K562 (cell line): ENCODE measurements at regions not wholly inside any gene's neighbourhood (a gene's known extent, or its start where the extent isn't known, plus 50 kb on each side); places are given as distances from the start of the nearest gene placed in this dataset.

Experiments
- GABPB1 ChIP-seq: sonication (generic); formaldehyde crosslinking; IDR thresholded peaks from 2 replicates; pipeline ENCODE4 v1.8.0; 2022; ENCODE audit warnings: mild to moderate bottlenecking, missing genetic modification reagents
- KDM4B ChIP-seq, 2 experiments: fragments of 450-650 bp in 1 of 2; sonication (generic) in 1 of 2; IDR thresholded peaks; 2 replicates each; pipeline ENCODE4 v1.6.1; 2016 to 2017; ENCODE audit warnings: borderline replicate concordance in 2 of 2, antibody characterized with exemption in 1 of 2, low read depth in 1 of 2, mild to moderate bottlenecking in 1 of 2
- NKRF ChIP-seq: fragments of 450-650 bp; IDR thresholded peaks from 2 replicates; pipeline ENCODE4 v1.6.1; 2016; ENCODE audit warnings: borderline replicate concordance
- PBX2 ChIP-seq, 2 experiments: IDR thresholded peaks in 1 of 2; conservative IDR thresholded peaks in 1 of 2; 2 replicates each; pipeline ENCODE4 v1.6.1; 2016; ENCODE audit warnings: low read depth in 2 of 2, mild to moderate bottlenecking in 1 of 2, missing compliant biosample characterization in 1 of 2, missing genetic modification characterization in 1 of 2, moderate library complexity in 1 of 2
- ZNF318 ChIP-seq, 2 experiments: fragments of 450-650 bp; IDR thresholded peaks; 2 replicates each; pipeline ENCODE4 v1.6.1; 2016; ENCODE audit warnings: mild to moderate bottlenecking in 2 of 2, borderline replicate concordance in 1 of 2, low read depth in 1 of 2, moderate library complexity in 1 of 2
- ZNF449 ChIP-seq: fragments of 250-450 bp; sonication (Bioruptor Pico); IDR thresholded peaks from 2 replicates; pipeline ENCODE4 v1.8.0; 2022; ENCODE audit warnings: moderate library complexity, mild to moderate bottlenecking, inconsistent platforms
- ZNF778 ChIP-seq: fragments of 450-650 bp; formaldehyde crosslinking; IDR thresholded peaks from 2 replicates; pipeline ENCODE4 v1.4.0; 2020; ENCODE audit warnings: mild to moderate bottlenecking, moderate library complexity

- TF ChIP-seq NKRF (no peak), GABPB1 (no peak), KDM4B (IDR thresholded peaks at IDR 0.05; ENCODE audit: borderline replicate concordance in 2 of 2, low read depth in 1 of 2) (no peak), ZNF449 (CRISPR knock-in tag) (no peak), PBX2 (CRISPR knock-in tag; IDR thresholded peaks at IDR 0.05; ENCODE audit: low read depth) (no peak), PBX2 (tag; conservative IDR thresholded peaks at IDR 0.05; ENCODE audit: low read depth) (no peak), ZNF318 (IDR thresholded peaks at IDR 0.05; ENCODE audit: borderline replicate concordance in 1 of 2, low read depth in 1 of 2) (no peak), ZNF778 (CRISPR knock-in tag) (no peak)
Measured at GRCh38 chrX:10101269-10101668, 55.5 kb upstream of the CLCN4 start (continued).
